ENCODE measurements at regions not wholly inside any gene's neighbourhood (a gene's known extent, or its start where the extent isn't known, plus 50 kb on each side); places are given as distances from the start of the nearest gene placed in this dataset.
A peak's percentile ranks its signal among the peaks of the same experiment; 100 is the strongest.

GRCh38 chr12:93145086-93145485 lies 216.0 kb upstream of the EEA1 start:
- BruUV-seq (replicated peaks) = no TSS peak
- Histone ChIP-seq H2BK120ac (ENCODE audit: low read depth, low read length) (no peak overlapping the region), H3K4me3 (ENCODE audit: insufficient read depth, low read depth, low read length) (no peak overlapping the region), H4K5ac (ENCODE audit: low read depth, low read length) (no peak overlapping the region), H4K91ac (ENCODE audit: insufficient read depth, low read depth, low read length) (no peak overlapping the region), H2AK5ac (ENCODE audit: low read depth, low read length) (no peak overlapping the region), H3K9me3 (ENCODE audit: control insufficient read depth, insufficient read depth, low read length) (no peaks in the 10 kb centered on the region), H2BK20ac (ENCODE audit: low read depth, low read length) (no peak overlapping the region), H3K27me3 (ENCODE audit: control insufficient read depth, insufficient read depth, low read length) (no peaks in the 10 kb centered on the region), H3K18ac (ENCODE audit: low read depth, low read length) (no peak overlapping the region), H4K8ac (ENCODE audit: low read depth in 2 of 2, low read length in 2 of 2) (no peak overlapping the region), H3K4me1 (ENCODE audit: control insufficient read depth, insufficient read depth, low read length) (no peaks in the 10 kb centered on the region), H3K27ac (ENCODE audit: insufficient read depth, low read length) (no peak overlapping the region), H3K56ac (ENCODE audit: extremely low read depth, insufficient read depth, low read length) (no peak overlapping the region), H3K79me1 (ENCODE audit: low read depth in 1 of 2, low read length in 2 of 2) (no peaks in the 10 kb centered on the region), H4K20me1 (ENCODE audit: insufficient read depth, low read length) (no peaks in the 10 kb centered on the region), H3K36me3 (ENCODE audit: control insufficient read depth, insufficient read depth, low read length) (no peaks in the 10 kb centered on the region), H2AK9ac (replicated peaks; ENCODE audit: low read depth, low read length, poor library complexity) (no peak overlapping the region), H3K9me1 (ENCODE audit: insufficient read depth, low read length) (no peaks in the 10 kb centered on the region), H2AFZ (replicated peaks; ENCODE audit: low read length, poor library complexity) (no peak overlapping the region), H2BK5ac (ENCODE audit: low read depth, low read length, poor library complexity, severe bottlenecking) (no peak overlapping the region), H3K23ac (ENCODE audit: low read depth, low read length) (no peak overlapping the region), H3K9ac (ENCODE audit: low read depth, low read length) (no peak overlapping the region), H3K14ac (replicated peaks; ENCODE audit: low read depth, low read length) (no peak overlapping the region), H3K4me2 (ENCODE audit: low read depth, low read length) (no peak overlapping the region), H3K4ac (ENCODE audit: low read depth, low read length) (no peak overlapping the region), H2BK15ac (ENCODE audit: low read depth, low read length) (no peak overlapping the region)
- TF ChIP-seq CEBPB (IDR thresholded peaks at IDR 0.05; ENCODE audit: low read depth, low read length) (no peak), CHD1 (IDR thresholded peaks at IDR 0.05; ENCODE audit: low read depth, low read length) (no peak), POLR2A (IDR thresholded peaks at IDR 0.05; ENCODE audit: low read depth, low read length) (no peak), MAZ (IDR thresholded peaks at IDR 0.05; ENCODE audit: borderline replicate concordance, low read depth, low read length) (no peak), RFX5 (IDR thresholded peaks at IDR 0.05; ENCODE audit: low read depth, low read length) (no peak), BHLHE40 (IDR thresholded peaks at IDR 0.05; ENCODE audit: low read depth, low read length) (no peak), FOS (IDR thresholded peaks at IDR 0.05; ENCODE audit: low read depth, low read length) (no peak), ELK1 (IDR thresholded peaks at IDR 0.05; ENCODE audit: borderline replicate concordance, low read depth, low read length) (no peak), NFE2L2 (IDR thresholded peaks at IDR 0.05; ENCODE audit: low read depth, low read length) (no peak), RCOR1 (IDR thresholded peaks at IDR 0.05; ENCODE audit: insufficient replicate concordance, low read length) (no peak), SMC3 (IDR thresholded peaks at IDR 0.05; ENCODE audit: low read depth, low read length) (no peak), MXI1 (IDR thresholded peaks at IDR 0.05; ENCODE audit: borderline replicate concordance, low read depth, low read length) (no peak), RAD21 (IDR thresholded peaks at IDR 0.05; ENCODE audit: low read length) (no peak), MAFK (IDR thresholded peaks at IDR 0.05; ENCODE audit: low read depth, low read length) (no peak)
- TF ChIP-seq, protein P1, sequence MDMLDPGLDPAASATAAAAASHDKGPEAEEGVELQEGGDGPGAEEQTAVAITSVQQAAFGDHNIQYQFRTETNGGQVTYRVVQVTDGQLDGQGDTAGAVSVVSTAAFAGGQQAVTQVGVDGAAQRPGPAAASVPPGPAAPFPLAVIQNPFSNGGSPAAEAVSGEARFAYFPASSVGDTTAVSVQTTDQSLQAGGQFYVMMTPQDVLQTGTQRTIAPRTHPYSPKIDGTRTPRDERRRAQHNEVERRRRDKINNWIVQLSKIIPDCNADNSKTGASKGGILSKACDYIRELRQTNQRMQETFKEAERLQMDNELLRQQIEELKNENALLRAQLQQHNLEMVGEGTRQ (IDR thresholded peaks at IDR 0.05; ENCODE audit: low read depth, low read length) = no peak
- TF ChIP-seq, protein P2, sequence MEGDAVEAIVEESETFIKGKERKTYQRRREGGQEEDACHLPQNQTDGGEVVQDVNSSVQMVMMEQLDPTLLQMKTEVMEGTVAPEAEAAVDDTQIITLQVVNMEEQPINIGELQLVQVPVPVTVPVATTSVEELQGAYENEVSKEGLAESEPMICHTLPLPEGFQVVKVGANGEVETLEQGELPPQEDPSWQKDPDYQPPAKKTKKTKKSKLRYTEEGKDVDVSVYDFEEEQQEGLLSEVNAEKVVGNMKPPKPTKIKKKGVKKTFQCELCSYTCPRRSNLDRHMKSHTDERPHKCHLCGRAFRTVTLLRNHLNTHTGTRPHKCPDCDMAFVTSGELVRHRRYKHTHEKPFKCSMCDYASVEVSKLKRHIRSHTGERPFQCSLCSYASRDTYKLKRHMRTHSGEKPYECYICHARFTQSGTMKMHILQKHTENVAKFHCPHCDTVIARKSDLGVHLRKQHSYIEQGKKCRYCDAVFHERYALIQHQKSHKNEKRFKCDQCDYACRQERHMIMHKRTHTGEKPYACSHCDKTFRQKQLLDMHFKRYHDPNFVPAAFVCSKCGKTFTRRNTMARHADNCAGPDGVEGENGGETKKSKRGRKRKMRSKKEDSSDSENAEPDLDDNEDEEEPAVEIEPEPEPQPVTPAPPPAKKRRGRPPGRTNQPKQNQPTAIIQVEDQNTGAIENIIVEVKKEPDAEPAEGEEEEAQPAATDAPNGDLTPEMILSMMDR (conservative IDR thresholded peaks at IDR 0.05; ENCODE audit: low read depth, low read length) = no peak
- POLR2A ChIA-PET (ENCODE audit: unreplicated experiment) = no interaction called here
- peak; percentile 16 for DNase-seq
- ATAC-seq (ENCODE audit: low read depth) = no peak
- intact Hi-C loops (cut with micrococcal nuclease) (no loop called here), dilution Hi-C loops (cut with HindIII; ENCODE audit: low sequenced_read_pairs, unreplicated experiment) (no loop called here), in situ Hi-C loops (cut with MboI; ENCODE audit: low sequenced_read_pairs) (no loop called here)
- CTCF ChIA-PET = no interaction called here
- WGBS, 2 experiments (ENCODE audit: extremely low coverage in 2 of 2, insufficient read length in 1 of 2) = 100% methylated on average over 2 of the region's 5 CpGs; no CpG with 5 or more reads in 1 of the 2 experiments

All from IMR-90 (cell line).